Stimulated activated CD4-positive, alpha-beta T cell treated with anti-CD3 and anti-CD28 coated beads, Interleukin-2, amount 100 ng/mL, for 24 hours (primary cell): ENCODE measurements at regions not wholly inside any gene's neighbourhood (a gene's known extent, or its start where the extent isn't known, plus 50 kb on each side); places are given as distances from the start of the nearest gene placed in this dataset.
A peak's percentile ranks its signal among the peaks of the same experiment; 100 is the strongest.
"Not testable (repeated sequence)": the region's sequence is repeated elsewhere in the genome, so short reads cannot be mapped to it uniquely, and the experiment has no call there.

Source experiments
- DNase-seq, 2 donors: peaks; one replicate each; pipeline ENCODE4 v3.0.0-alpha.2; 2020

GRCh38 chr13:44129418-44129817, 244.2 kb upstream of the SERP2 start:
- DNase-seq, result no peak

GRCh38 chr13:44131069-44131614, 242.5 kb upstream of the SERP2 start:
- DNase-seq, result no peak

GRCh38 chr13:44132710-44133109, 240.9 kb upstream of the SERP2 start:
- DNase-seq, result no peak

- no peak for DNase-seq
These were observed 240.0 kb upstream of the SERP2 start for GRCh38 chr13:44133626-44134025.

- DNase-seq, result no peak
These were observed 238.1 kb upstream of the SERP2 start for GRCh38 chr13:44135566-44135965.

- DNase-seq, result no peak
These were observed 236.8 kb upstream of the SERP2 start for GRCh38 chr13:44136696-44137268.

GRCh38 chr13:44137466-44137865, 236.2 kb upstream of the SERP2 start:
- DNase-seq, result no peak

- no peak for DNase-seq
These were observed 233.5 kb upstream of the SERP2 start for GRCh38 chr13:44140146-44140545.

GRCh38 chr13:44140888-44141724, 232.5 kb upstream of the SERP2 start:
- DNase-seq, result peak; percentile 4 to 26

- DNase-seq, result peak; percentile 94 to 95
These were observed 231.7 kb upstream of the SERP2 start for GRCh38 chr13:44141725-44142539.

- DNase-seq, result peak in 1 of 2 donors; percentile 8
These were observed 231.1 kb upstream of the SERP2 start for GRCh38 chr13:44142540-44142867.

GRCh38 chr13:44142941-44143665, 230.5 kb upstream of the SERP2 start:
- no peak for DNase-seq

- DNase-seq, result no peak
These were observed 227.5 kb upstream of the SERP2 start for GRCh38 chr13:44146138-44146537.

GRCh38 chr13:44147233-44147632, 226.4 kb upstream of the SERP2 start:
- DNase-seq, result no peak

- DNase-seq, result no peak
These were observed 226.0 kb upstream of the SERP2 start for GRCh38 chr13:44147648-44148047.

- no peak for DNase-seq
These were observed 225.3 kb upstream of the SERP2 start for GRCh38 chr13:44148159-44148914.

- not testable (repeated sequence) for DNase-seq
These were observed 224.4 kb upstream of the SERP2 start for GRCh38 chr13:44149231-44149630.

GRCh38 chr13:44149821-44150220, 223.8 kb upstream of the SERP2 start:
- DNase-seq, result no peak

GRCh38 chr13:44151474-44151873, 222.2 kb upstream of the SERP2 start:
- no peak for DNase-seq

- DNase-seq, result no peak
These were observed 220.1 kb upstream of the SERP2 start for GRCh38 chr13:44153496-44153895.

- DNase-seq, result no peak
These were observed 218.0 kb upstream of the SERP2 start for GRCh38 chr13:44155422-44156293.
